ENCODE measurements at regions not wholly inside any gene's neighbourhood (a gene's known extent, or its start where the extent isn't known, plus 50 kb on each side); places are given as distances from the start of the nearest gene placed in this dataset.

- POLR2A ChIA-PET: no interaction called here
- WGBS (ENCODE audit: low lambda C conversion rate): 74% methylated on average over 6 of the region's 13 CpGs
- H3F3A ChIP-seq (replicated peaks; ENCODE audit: insufficient read depth): no peaks in the 10 kb centered on the region
These were observed 1483.9 kb downstream of the ADGRL3 start for GRCh38 chr4:62683799-62684566.

GRCh38 chr4:62676962-62677361 is 1476.8 kb downstream of the ADGRL3 start:
- CTCF ChIA-PET: no interaction called here
- WGBS (ENCODE audit: low lambda C conversion rate): 22% methylated on average over 2 of the region's 2 CpGs
- DNase-seq: no peak
- TF ChIP-seq MEF2A (IDR thresholded peaks at IDR 0.05; ENCODE audit: borderline replicate concordance, low read depth): no peak
- TF ChIP-seq NFIC (IDR thresholded peaks at IDR 0.05; ENCODE audit: borderline replicate concordance): no peak
- TF ChIP-seq YY1 (IDR thresholded peaks at IDR 0.05; ENCODE audit: low read depth): no peak
- no peak for TF ChIP-seq TAF1 (IDR thresholded peaks at IDR 0.05; ENCODE audit: borderline replicate concordance, low read depth, low read length)
- TF ChIP-seq, protein P1, sequence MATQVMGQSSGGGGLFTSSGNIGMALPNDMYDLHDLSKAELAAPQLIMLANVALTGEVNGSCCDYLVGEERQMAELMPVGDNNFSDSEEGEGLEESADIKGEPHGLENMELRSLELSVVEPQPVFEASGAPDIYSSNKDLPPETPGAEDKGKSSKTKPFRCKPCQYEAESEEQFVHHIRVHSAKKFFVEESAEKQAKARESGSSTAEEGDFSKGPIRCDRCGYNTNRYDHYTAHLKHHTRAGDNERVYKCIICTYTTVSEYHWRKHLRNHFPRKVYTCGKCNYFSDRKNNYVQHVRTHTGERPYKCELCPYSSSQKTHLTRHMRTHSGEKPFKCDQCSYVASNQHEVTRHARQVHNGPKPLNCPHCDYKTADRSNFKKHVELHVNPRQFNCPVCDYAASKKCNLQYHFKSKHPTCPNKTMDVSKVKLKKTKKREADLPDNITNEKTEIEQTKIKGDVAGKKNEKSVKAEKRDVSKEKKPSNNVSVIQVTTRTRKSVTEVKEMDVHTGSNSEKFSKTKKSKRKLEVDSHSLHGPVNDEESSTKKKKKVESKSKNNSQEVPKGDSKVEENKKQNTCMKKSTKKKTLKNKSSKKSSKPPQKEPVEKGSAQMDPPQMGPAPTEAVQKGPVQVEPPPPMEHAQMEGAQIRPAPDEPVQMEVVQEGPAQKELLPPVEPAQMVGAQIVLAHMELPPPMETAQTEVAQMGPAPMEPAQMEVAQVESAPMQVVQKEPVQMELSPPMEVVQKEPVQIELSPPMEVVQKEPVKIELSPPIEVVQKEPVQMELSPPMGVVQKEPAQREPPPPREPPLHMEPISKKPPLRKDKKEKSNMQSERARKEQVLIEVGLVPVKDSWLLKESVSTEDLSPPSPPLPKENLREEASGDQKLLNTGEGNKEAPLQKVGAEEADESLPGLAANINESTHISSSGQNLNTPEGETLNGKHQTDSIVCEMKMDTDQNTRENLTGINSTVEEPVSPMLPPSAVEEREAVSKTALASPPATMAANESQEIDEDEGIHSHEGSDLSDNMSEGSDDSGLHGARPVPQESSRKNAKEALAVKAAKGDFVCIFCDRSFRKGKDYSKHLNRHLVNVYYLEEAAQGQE (IDR thresholded peaks at IDR 0.05; ENCODE audit: low read depth, low read length): no peak
- no peak for TF ChIP-seq ELF1 (IDR thresholded peaks at IDR 0.05)
- TF ChIP-seq CHD2 (IDR thresholded peaks at IDR 0.05; ENCODE audit: low read length, partially characterized antibody): no peak
- no peak for TF ChIP-seq TCF12 (IDR thresholded peaks at IDR 0.05)
- TF ChIP-seq FOSL2 (IDR thresholded peaks at IDR 0.05; ENCODE audit: borderline replicate concordance, low read depth): no peak
- no peak for TF ChIP-seq FOXM1 (IDR thresholded peaks at IDR 0.05; ENCODE audit: low read depth)

More at GRCh38 chr4:62683799-62684566, 1483.9 kb downstream of the ADGRL3 start:
- H3K9ac ChIP-seq: no peak overlapping the region
- CTCF ChIA-PET: no interaction called here
- H4K20me1 ChIP-seq (ENCODE audit: insufficient read depth): no peaks in the 10 kb centered on the region
- no peak overlapping the region for H3K4me2 ChIP-seq
- H3K9me2 ChIP-seq: no peaks in the 10 kb centered on the region
- H3K36me3 ChIP-seq (replicated peaks in 1 of 2; ENCODE audit: control insufficient read depth in 1 of 2, insufficient read depth in 2 of 2, low read length in 1 of 2): no peaks in the 10 kb centered on the region
- no peaks in the 10 kb centered on the region for H3K9me3 ChIP-seq
- H3K27ac ChIP-seq (ENCODE audit: low read depth in 2 of 2, low read length in 1 of 2): no peak overlapping the region
- no peak overlapping the region for H3K4me3 ChIP-seq (ENCODE audit: low read depth in 2 of 2, low read length in 1 of 2)
- H2AFZ ChIP-seq (ENCODE audit: low read depth): no peak overlapping the region
- no peaks in the 10 kb centered on the region for H3K27me3 ChIP-seq (ENCODE audit: insufficient read depth)
- no peak for TF ChIP-seq RAD21 (IDR thresholded peaks at IDR 0.05; ENCODE audit: low read length)
- TF ChIP-seq EP300 (IDR thresholded peaks at IDR 0.05; ENCODE audit: borderline replicate concordance in 1 of 2, low read depth in 1 of 2, low read length in 1 of 2): no peak
- TF ChIP-seq FOSL2 (IDR thresholded peaks at IDR 0.05; ENCODE audit: borderline replicate concordance, low read depth): no peak
- no peak for TF ChIP-seq RXRA (IDR thresholded peaks at IDR 0.05; ENCODE audit: borderline replicate concordance, low read depth)
- TF ChIP-seq IRF3 (IDR thresholded peaks at IDR 0.05; ENCODE audit: low read depth, low read length): no peak
- no peak for TF ChIP-seq GABPA (IDR thresholded peaks at IDR 0.05; ENCODE audit: low read depth)
- TF ChIP-seq MEF2A (IDR thresholded peaks at IDR 0.05; ENCODE audit: borderline replicate concordance, low read depth): no peak
- TF ChIP-seq NRF1 (IDR thresholded peaks at IDR 0.05; ENCODE audit: low read depth, low read length): no peak
- TF ChIP-seq SMC3 (IDR thresholded peaks at IDR 0.05; ENCODE audit: low read depth, low read length): no peak
- TF ChIP-seq USF2 (IDR thresholded peaks at IDR 0.05; ENCODE audit: borderline replicate concordance, low read depth, low read length): no peak
- TF ChIP-seq, protein P2, sequence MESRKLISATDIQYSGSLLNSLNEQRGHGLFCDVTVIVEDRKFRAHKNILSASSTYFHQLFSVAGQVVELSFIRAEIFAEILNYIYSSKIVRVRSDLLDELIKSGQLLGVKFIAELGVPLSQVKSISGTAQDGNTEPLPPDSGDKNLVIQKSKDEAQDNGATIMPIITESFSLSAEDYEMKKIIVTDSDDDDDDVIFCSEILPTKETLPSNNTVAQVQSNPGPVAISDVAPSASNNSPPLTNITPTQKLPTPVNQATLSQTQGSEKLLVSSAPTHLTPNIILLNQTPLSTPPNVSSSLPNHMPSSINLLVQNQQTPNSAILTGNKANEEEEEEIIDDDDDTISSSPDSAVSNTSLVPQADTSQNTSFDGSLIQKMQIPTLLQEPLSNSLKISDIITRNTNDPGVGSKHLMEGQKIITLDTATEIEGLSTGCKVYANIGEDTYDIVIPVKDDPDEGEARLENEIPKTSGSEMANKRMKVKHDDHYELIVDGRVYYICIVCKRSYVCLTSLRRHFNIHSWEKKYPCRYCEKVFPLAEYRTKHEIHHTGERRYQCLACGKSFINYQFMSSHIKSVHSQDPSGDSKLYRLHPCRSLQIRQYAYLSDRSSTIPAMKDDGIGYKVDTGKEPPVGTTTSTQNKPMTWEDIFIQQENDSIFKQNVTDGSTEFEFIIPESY (IDR thresholded peaks at IDR 0.05; ENCODE audit: borderline replicate concordance, low read depth): no peak
- no peak for TF ChIP-seq ELF1 (IDR thresholded peaks at IDR 0.05)
- no peak for TF ChIP-seq MXI1 (IDR thresholded peaks at IDR 0.05; ENCODE audit: low read depth, low read length)
- no peak for TF ChIP-seq FOXM1 (IDR thresholded peaks at IDR 0.05; ENCODE audit: low read depth)
- no peaks in the 10 kb centered on the region for H3K79me2 ChIP-seq (ENCODE audit: insufficient read depth)
- no peaks in the 10 kb centered on the region for H3K4me1 ChIP-seq (ENCODE audit: control insufficient read depth in 1 of 2, insufficient read depth in 2 of 2, low read depth in 1 of 2, low read length in 1 of 2)
- DNase-seq: no peak

More at GRCh38 chr4:62676962-62677361, 1476.8 kb downstream of the ADGRL3 start:
- Histone ChIP-seq H3K9me2 (no peaks in the 10 kb centered on the region), H3F3A (replicated peaks; ENCODE audit: insufficient read depth) (no peaks in the 10 kb centered on the region), H2AFZ (ENCODE audit: low read depth) (no peak overlapping the region), H3K27ac (ENCODE audit: low read depth in 2 of 2, low read length in 1 of 2) (no peak overlapping the region), H3K4me2 (no peak overlapping the region), H3K9ac (no peak overlapping the region), H3K4me3 (ENCODE audit: low read depth in 2 of 2, low read length in 1 of 2) (no peak overlapping the region), H3K9me3 (no peaks in the 10 kb centered on the region), H3K36me3 (replicated peaks in 1 of 2; ENCODE audit: control insufficient read depth in 1 of 2, insufficient read depth in 2 of 2, low read length in 1 of 2) (no peaks in the 10 kb centered on the region), H3K4me1 (ENCODE audit: control insufficient read depth in 1 of 2, insufficient read depth in 2 of 2, low read depth in 1 of 2, low read length in 1 of 2) (no peaks in the 10 kb centered on the region), H4K20me1 (ENCODE audit: insufficient read depth) (no peaks in the 10 kb centered on the region), H3K79me2 (ENCODE audit: insufficient read depth) (no peaks in the 10 kb centered on the region), H3K27me3 (ENCODE audit: insufficient read depth) (no peaks in the 10 kb centered on the region)
- POLR2A ChIA-PET: no interaction called here
